Stimulated activated CD8-positive, alpha-beta memory T cell treated with anti-CD3 and anti-CD28 coated beads, Interleukin-15, amount 100 ng/mL, for 48 hours (primary cell): ENCODE measurements at regions not wholly inside any gene's neighbourhood (a gene's known extent, or its start where the extent isn't known, plus 50 kb on each side); places are given as distances from the start of the nearest gene placed in this dataset.
"Not testable (repeated sequence)": the region's sequence is repeated elsewhere in the genome, so short reads cannot be mapped to it uniquely, and the experiment has no call there.

Experiments used
- DNase-seq, 2 donors: peaks; one replicate each; pipeline ENCODE4 v3.0.0-alpha.2; 2020; ENCODE audit warnings: low read depth in 2 of 2

DNA sequence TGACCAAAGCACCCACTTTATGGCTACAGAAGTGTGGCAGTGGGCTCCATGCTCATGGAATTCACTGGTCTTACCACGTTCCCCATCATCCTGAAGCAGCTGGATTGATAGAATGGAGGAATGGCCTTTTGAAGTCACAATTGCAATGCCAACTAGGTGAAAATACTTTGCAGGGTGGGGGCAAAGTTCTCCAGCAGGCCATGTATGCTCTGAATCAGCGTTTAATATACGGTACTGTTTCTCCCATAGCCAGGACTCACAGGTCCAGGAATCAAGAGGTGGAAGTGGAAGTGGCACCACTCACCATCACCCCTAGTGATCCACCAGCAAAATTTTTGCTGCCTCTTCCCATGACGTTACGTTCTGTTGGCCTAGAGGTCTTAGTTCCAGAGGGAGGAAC lies 60.5 kb upstream of the GMDS start:
- no peak for DNase-seq

DNA sequence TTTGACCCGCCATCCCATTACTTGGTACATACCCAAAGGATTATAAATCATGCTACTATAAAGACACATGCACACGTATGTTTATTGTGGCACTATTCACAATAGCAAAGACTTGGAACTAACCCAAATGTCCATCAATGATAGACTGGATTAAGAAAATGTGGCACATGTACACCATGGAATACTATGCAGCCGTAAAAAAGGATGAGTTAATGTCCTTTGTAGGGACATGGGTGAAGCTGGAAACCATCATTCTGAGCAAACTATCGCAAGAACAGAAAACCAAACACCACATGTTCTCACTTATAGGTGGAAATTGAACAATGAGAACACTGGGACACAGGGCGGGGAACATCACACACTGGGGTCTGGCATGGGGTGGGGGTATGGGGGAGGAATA lies 57.1 kb upstream of the GMDS start:
- not testable (repeated sequence) for DNase-seq

DNA sequence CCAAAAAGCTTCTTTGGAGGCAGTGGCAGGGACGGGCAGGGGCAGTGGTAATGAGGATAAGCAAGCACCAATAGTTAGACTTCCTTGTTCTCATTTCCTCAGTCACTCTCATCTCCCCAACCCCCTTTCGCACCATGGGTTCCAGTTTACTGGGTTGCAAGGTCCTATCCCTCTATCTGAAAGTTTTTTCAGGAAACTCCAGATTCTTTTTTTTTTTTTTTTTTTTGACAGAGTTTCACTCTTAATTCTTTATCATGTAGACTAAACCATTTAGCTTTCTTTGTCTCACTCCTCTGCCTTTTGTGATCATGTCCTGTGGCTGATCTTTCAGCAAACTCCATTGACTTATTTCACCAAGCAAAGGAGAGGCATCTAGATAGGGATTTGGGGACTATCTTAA lies 51.4 kb upstream of the GMDS start:
- no peak for DNase-seq
